Endothelial cell of umbilical vein (primary cell): ENCODE measurements at regions not wholly inside any gene's neighbourhood (a gene's known extent, or its start where the extent isn't known, plus 50 kb on each side); places are given as distances from the start of the nearest gene placed in this dataset.

Experiments used
- BruUV-seq: library from RNA; stranded (reverse); fragments of 400-500 nt; replicated peaks from 2 replicates; lab custom pipeline; 2021; lab: Mats Ljungman, UMichigan
- CTCF ChIA-PET: fragments of 300-600, 350-600 bp; sonication (Branson Sonifier 250); formaldehyde crosslinking; loops from one replicate; lab custom pipeline; 2021; ENCODE audit warnings: antibody characterized with exemption, inconsistent platforms; lab: Charles Lee
- POLR2A ChIA-PET: fragments of 300-600, 350-600 bp; sonication (Branson Sonifier 250); formaldehyde crosslinking; loops from one replicate; lab custom pipeline; 2021; ENCODE audit warnings: antibody characterized with exemption, inconsistent platforms; lab: Charles Lee
- DNase-seq: peaks from one replicate; pipeline ENCODE4 v3.0.0-alpha.2; 2011; ENCODE audit warnings: low read depth, low spot score
- FAIRE-seq: peaks from 2 replicates; lab custom pipeline; 2011; peaks lifted over from hg19 to GRCh38; lab: Jason Lieb, UNC
- H2AFZ ChIP-seq: 2 replicates; pipeline ENCODE4 v1.6.0; 2012; ENCODE audit warnings: low read depth, low read length, control low read depth, inconsistent platforms
- H3K27ac ChIP-seq: 2 replicates; pipeline ENCODE4 v1.5.1; 2011; ENCODE audit warnings: low read depth, mild to moderate bottlenecking, control low read depth, low read length, moderate library complexity; ENCODE audit not compliant: insufficient read depth
- H3K27me3 ChIP-seq, 2 experiments: 2 replicates each; pipeline versions ENCODE4 v1.6.0 to v1.6.1; 2011; ENCODE audit warnings: low read length in 2 of 2, mixed read lengths in 1 of 2; ENCODE audit not compliant: control insufficient read depth in 2 of 2, insufficient read depth in 2 of 2
- H3K36me3 ChIP-seq, 2 experiments: 2 replicates in 1 of 2; 3 replicates in 1 of 2; pipeline ENCODE4 v1.5.1; 2011; ENCODE audit warnings: low read length in 2 of 2, mild to moderate bottlenecking in 1 of 2, moderate library complexity in 1 of 2; ENCODE audit not compliant: control insufficient read depth in 2 of 2, insufficient read depth in 2 of 2; ENCODE audit errors: extremely low read depth in 1 of 2
- H3K4me1 ChIP-seq: 3 replicates; pipeline ENCODE4 v1.5.1; 2011; ENCODE audit warnings: mild to moderate bottlenecking, low read length; ENCODE audit not compliant: control insufficient read depth, insufficient read depth; ENCODE audit errors: extremely low read depth
- H3K4me2 ChIP-seq: 2 replicates; pipeline ENCODE4 v1.6.1; 2011; ENCODE audit warnings: low read length, control low read depth, mixed read lengths; ENCODE audit not compliant: insufficient read depth
- H3K4me3 ChIP-seq, 3 experiments: fragments of 200-600 bp in 1 of 3; sonication (generic), shearing (Covaris generic) in 1 of 3; replicated peaks in 1 of 3; 2 replicates each; pipeline ENCODE4 v1.5.1; 2011 to 2016; ENCODE audit warnings: control low read depth in 3 of 3, low read length in 3 of 3, mild to moderate bottlenecking in 2 of 3, inconsistent platforms in 1 of 3, low read depth in 1 of 3, moderate library complexity in 1 of 3; ENCODE audit not compliant: insufficient read depth in 1 of 3
- H3K79me2 ChIP-seq: 2 replicates; pipeline ENCODE4 v1.6.0; 2012; ENCODE audit warnings: low read length, inconsistent platforms; ENCODE audit not compliant: control insufficient read depth, insufficient read depth
- H3K9ac ChIP-seq: replicated peaks from 2 replicates; pipeline ENCODE3; 2011; ENCODE audit warnings: low read length, control low read depth; ENCODE audit not compliant: insufficient read depth; ENCODE audit errors: extremely low read depth
- H3K9me1 ChIP-seq: replicated peaks from 3 replicates; pipeline ENCODE4 v1.6.0; 2011; ENCODE audit warnings: mild to moderate bottlenecking, low read length; ENCODE audit not compliant: control insufficient read depth, insufficient read depth; ENCODE audit errors: extremely low read depth
- H3K9me3 ChIP-seq: replicated peaks from 2 replicates; pipeline ENCODE4 v1.5.1; 2012; ENCODE audit warnings: low read length, inconsistent platforms; ENCODE audit not compliant: control insufficient read depth, insufficient read depth
- H4K20me1 ChIP-seq: replicated peaks from 2 replicates; pipeline ENCODE3; 2011; ENCODE audit warnings: mild to moderate bottlenecking, low read length; ENCODE audit not compliant: control insufficient read depth, insufficient read depth; ENCODE audit errors: extremely low read depth
- CTCF ChIP-seq, 2 donors: IDR thresholded peaks; 1 replicate in 1 of 2; 2 replicates in 1 of 2; pipeline ENCODE4 v1.5.1; 2011; ENCODE audit warnings: low read length in 2 of 2, mild to moderate bottlenecking in 2 of 2, moderate library complexity in 2 of 2, control low read depth in 1 of 2, inconsistent platforms in 1 of 2, low read depth in 1 of 2; ENCODE audit not compliant: insufficient read depth in 1 of 2; ENCODE audit errors: extremely low read depth in 1 of 2
- EZH2 ChIP-seq: IDR thresholded peaks from 2 replicates; pipeline ENCODE4 v1.6.1; 2012; ENCODE audit warnings: borderline replicate concordance, low read depth, mild to moderate bottlenecking, moderate library complexity, low read length, inconsistent platforms; ENCODE audit not compliant: severe bottlenecking
- FOS ChIP-seq: IDR thresholded peaks from 2 replicates; pipeline ENCODE4 v1.6.1; 2011; ENCODE audit warnings: mild to moderate bottlenecking, low read length, moderate library complexity, borderline replicate concordance; ENCODE audit not compliant: insufficient read depth
- GATA2 ChIP-seq: IDR thresholded peaks from 2 replicates; pipeline ENCODE4 v1.7.0; 2011; ENCODE audit warnings: low read depth, mild to moderate bottlenecking, moderate library complexity, mixed read lengths, low read length; ENCODE audit not compliant: insufficient read length, insufficient read depth
- JUN ChIP-seq: IDR thresholded peaks from 2 replicates; pipeline ENCODE4 v1.6.1; 2011; ENCODE audit warnings: borderline replicate concordance, low read depth; ENCODE audit not compliant: insufficient read length, insufficient read depth
- MYC ChIP-seq: IDR thresholded peaks from one replicate; pipeline ENCODE4 v1.6.1; 2011; ENCODE audit warnings: mild to moderate bottlenecking, low read depth, low read length
- POLR2A ChIP-seq: IDR thresholded peaks from 2 replicates; pipeline ENCODE4 v1.6.1; 2012; ENCODE audit warnings: low read depth, mild to moderate bottlenecking, control low read depth, low read length
- dilution Hi-C: fragments of 300-500 bp; cut with MboI; formaldehyde crosslinking; loops from one replicate; pipeline ENCODE4 v1.15.0; 2019; ENCODE audit warnings: low sequenced_read_pairs; ENCODE audit not compliant: extremely low pct_ligation_motif_present
- intact Hi-C: fragments of 100-400 bp; cut with micrococcal nuclease; formaldehyde crosslinking; loops from one replicate; pipeline ENCODE4 v1.10.0; 2022

GRCh38 chr7:34332006-34332405 lies 326.0 kb upstream of the NPSR1 start:
- no peak overlapping the region for H2AFZ ChIP-seq
- no peaks in the 10 kb centered on the region for H3K9me1 ChIP-seq
- DNase-seq (no peak), FAIRE-seq (no peak)
- intact Hi-C loops (no loop called here), dilution Hi-C loops (no loop called here)
- no peak overlapping the region for H3K9ac ChIP-seq
- H4K20me1 ChIP-seq = no peaks in the 10 kb centered on the region
- BruUV-seq = no TSS peak
- POLR2A ChIA-PET = no interaction called here
- no peaks in the 10 kb centered on the region for H3K79me2 ChIP-seq
- no peak overlapping the region for H3K4me3 ChIP-seq
- CTCF ChIA-PET = interaction anchor here (2.8 kb wide), 1 partner anchor 11 kb away, joined by 16 read pairs; no protein-coding TSS in a partner anchor
- H3K4me2 ChIP-seq = no peak overlapping the region
- H3K27me3 ChIP-seq = no peaks in the 10 kb centered on the region
- no peaks in the 10 kb centered on the region for H3K9me3 ChIP-seq
- H3K36me3 ChIP-seq = no peaks in the 10 kb centered on the region
- H3K27ac ChIP-seq = no peak overlapping the region
- H3K4me1 ChIP-seq = no peaks in the 10 kb centered on the region
- no peak for TF ChIP-seq JUN
- TF ChIP-seq EZH2 = no peak
- no peak for TF ChIP-seq POLR2A
- TF ChIP-seq FOS = no peak
- TF ChIP-seq CTCF (IDR thresholded peaks at IDR 0.05; ENCODE audit: extremely low read depth in 1 of 2, insufficient read depth in 1 of 2, low read depth in 1 of 2, low read length in 2 of 2) = no peak
- no peak for TF ChIP-seq GATA2
- no peak for TF ChIP-seq MYC
